ENCODE measurements at regions not wholly inside any gene's neighbourhood (a gene's known extent, or its start where the extent isn't known, plus 50 kb on each side); places are given as distances from the start of the nearest gene placed in this dataset.

GRCh38 chr13:65836066-65836465, 1394.1 kb downstream of the PCDH9 start:
- peaks cover 8% of the 10 kb centered on the region for H3K4me1 Mint-ChIP-seq (ENCODE audit: low read depth)
- no peaks in the 10 kb centered on the region for H3K36me3 Mint-ChIP-seq (ENCODE audit: low read depth)
- no peak overlapping the region for H3K4me3 Mint-ChIP-seq
- H3K9me3 Mint-ChIP-seq, result no peaks in the 10 kb centered on the region
- H3K27ac Mint-ChIP-seq, result no peak overlapping the region
- TF ChIP-seq CTCF (IDR thresholded peaks at IDR 0.05), result no peak
- no peak for DNase-seq
- H3K27me3 Mint-ChIP-seq (ENCODE audit: insufficient read depth), result peaks cover 1% of the 10 kb centered on the region; the same call in 1 of the 2 replicates

DNA sequence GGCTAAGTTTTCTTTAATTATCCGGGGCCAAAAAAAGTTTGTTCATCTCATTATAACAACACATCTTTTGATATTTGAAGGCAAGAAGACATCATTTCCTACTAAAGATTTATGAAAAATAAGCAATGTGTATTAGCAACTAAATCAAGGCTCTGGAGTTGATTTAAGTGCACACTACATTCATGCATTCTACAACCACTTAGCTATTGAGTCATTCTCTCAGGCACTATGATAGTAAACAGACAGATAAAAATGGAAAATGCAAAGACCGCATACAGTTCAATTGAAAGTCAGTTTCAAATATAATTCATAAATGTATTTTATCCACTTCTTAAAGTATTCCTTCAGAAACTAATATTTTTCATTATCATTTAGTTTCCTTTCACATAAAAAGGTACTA, 1395.2 kb downstream of the PCDH9 start:
- Mint-ChIP-seq H3K4me1 (ENCODE audit: low read depth) (peaks cover 8% of the 10 kb centered on the region), H3K36me3 (ENCODE audit: low read depth) (no peaks in the 10 kb centered on the region), H3K27ac (no peak overlapping the region), H3K27me3 (ENCODE audit: insufficient read depth) (peaks cover 1% of the 10 kb centered on the region; the same call in 1 of the 2 replicates), H3K9me3 (no peaks in the 10 kb centered on the region), H3K4me3 (no peak overlapping the region)
- DNase-seq, result no peak
- no peak for TF ChIP-seq CTCF (IDR thresholded peaks at IDR 0.05)

DNA sequence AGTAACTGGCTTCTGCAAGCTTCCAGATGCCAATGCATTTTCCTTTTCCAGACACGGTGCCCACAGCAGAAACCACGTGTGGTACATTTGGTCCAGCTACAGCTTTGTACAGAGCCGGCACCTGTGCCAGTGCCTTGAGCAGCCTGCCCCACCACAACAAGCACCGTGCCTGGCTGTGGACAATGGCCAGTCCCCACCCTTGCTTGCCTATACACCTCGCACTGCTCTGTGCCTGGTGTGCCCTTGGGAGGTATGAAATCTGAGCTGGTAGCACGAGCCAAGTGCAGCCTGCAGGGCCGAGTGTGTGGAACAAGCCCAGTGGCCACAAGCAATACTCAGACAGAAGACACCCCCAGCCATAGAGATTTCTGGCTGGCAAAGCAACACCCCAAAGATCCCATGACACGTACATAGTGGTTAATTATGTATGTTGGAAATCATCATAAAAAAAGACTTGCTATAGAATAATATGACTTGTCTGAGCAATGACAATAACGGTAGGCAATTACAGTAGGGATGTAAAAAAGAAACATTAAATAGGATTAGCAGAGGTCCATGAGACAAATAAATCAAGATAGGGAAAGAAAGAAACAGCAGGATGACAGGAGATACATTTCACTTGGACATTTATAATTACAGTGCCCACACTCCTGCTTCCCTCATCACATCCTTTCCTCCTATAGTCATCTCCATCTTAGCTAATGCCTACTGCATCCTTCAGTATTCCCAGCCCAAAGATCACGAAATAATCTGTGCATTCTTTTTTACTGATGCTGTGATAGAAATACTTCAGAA, 1399.5 kb downstream of the PCDH9 start:
- Mint-ChIP-seq H3K27me3 (ENCODE audit: insufficient read depth) (no peaks in the 10 kb centered on the region; the same call in 1 of the 2 replicates), H3K27ac (no peak overlapping the region), H3K4me3 (no peak overlapping the region), H3K4me1 (ENCODE audit: low read depth) (peaks cover 8% of the 10 kb centered on the region), H3K36me3 (ENCODE audit: low read depth) (no peaks in the 10 kb centered on the region), H3K9me3 (no peaks in the 10 kb centered on the region)
- no peak for TF ChIP-seq CTCF (IDR thresholded peaks at IDR 0.05)
- DNase-seq, result no peak

- Mint-ChIP-seq H3K9me3 (no peaks in the 10 kb centered on the region), H3K27me3 (ENCODE audit: insufficient read depth) (no peaks in the 10 kb centered on the region; the same call in 1 of the 2 replicates), H3K4me1 (ENCODE audit: low read depth) (peaks cover 11% of the 10 kb centered on the region), H3K4me3 (no peak overlapping the region), H3K36me3 (ENCODE audit: low read depth) (no peaks in the 10 kb centered on the region), H3K27ac (no peak overlapping the region)
- no peak for DNase-seq
- no peak for TF ChIP-seq CTCF (IDR thresholded peaks at IDR 0.05)
These were observed 1400.7 kb downstream of the PCDH9 start for GRCh38 chr13:65829241-65830008.

GRCh38 chr13:65826657-65827056, 1403.5 kb downstream of the PCDH9 start:
- Mint-ChIP-seq H3K4me1 (ENCODE audit: low read depth) (peaks cover 17% of the 10 kb centered on the region), H3K27ac (no peak overlapping the region), H3K36me3 (ENCODE audit: low read depth) (no peaks in the 10 kb centered on the region), H3K9me3 (no peaks in the 10 kb centered on the region), H3K4me3 (no peak overlapping the region), H3K27me3 (ENCODE audit: insufficient read depth) (no peaks in the 10 kb centered on the region; the same call in 1 of the 2 replicates)
- no peak for DNase-seq
- TF ChIP-seq CTCF (IDR thresholded peaks at IDR 0.05), result no peak
